BJ (cell line): ENCODE measurements at regions not wholly inside any gene's neighbourhood (a gene's known extent, or its start where the extent isn't known, plus 50 kb on each side); places are given as distances from the start of the nearest gene placed in this dataset.
"Not testable (repeated sequence)": the region's sequence is repeated elsewhere in the genome, so short reads cannot be mapped to it uniquely, and the experiment has no call there.

Source experiments
- CTCF ChIA-PET: fragments of 350-600 bp; formaldehyde crosslinking; extraction: SDS; loops from one replicate; lab custom pipeline; 2021; ENCODE audit warnings: antibody characterized with exemption, inconsistent platforms; lab: Yijun Ruan, JAX
- POLR2A ChIA-PET: fragments of 300-600 bp; sonication (Branson Sonifier 250); formaldehyde crosslinking; extraction: SDS; loops from one replicate; lab custom pipeline; 2021; ENCODE audit warnings: antibody characterized with exemption; lab: Charles Lee
- DNase-seq: peaks from one replicate; pipeline ENCODE4 v3.0.0-alpha.2; 2011; ENCODE audit warnings: low read depth
- H3K27me3 ChIP-seq: 2 replicates; pipeline ENCODE4 v1.6.0; 2011; ENCODE audit warnings: low read length; ENCODE audit not compliant: control insufficient read depth, insufficient read depth
- H3K36me3 ChIP-seq: 2 replicates; pipeline ENCODE4 v1.5.1; 2011; ENCODE audit warnings: low read length; ENCODE audit not compliant: control insufficient read depth, insufficient read depth
- H3K4me3 ChIP-seq: 2 replicates; pipeline ENCODE4 v1.5.1; 2011; ENCODE audit warnings: low read depth, mild to moderate bottlenecking, control low read depth, low read length
- CTCF ChIP-seq: IDR thresholded peaks from 2 replicates; pipeline ENCODE4 v1.5.1; 2011; ENCODE audit warnings: low read depth, mild to moderate bottlenecking, control low read depth, inconsistent platforms, low read length, moderate library complexity; ENCODE audit not compliant: insufficient read depth

GRCh38 chr15:69869881-69870505 is 227.7 kb downstream of the TLE3 start:
- H3K27me3 ChIP-seq: no peaks in the 10 kb centered on the region; the same call in 1 of the 2 replicates
- no peak for TF ChIP-seq CTCF
- no peak overlapping the region for H3K4me3 ChIP-seq
- H3K36me3 ChIP-seq: no peaks in the 10 kb centered on the region
- DNase-seq: no peak
- POLR2A ChIA-PET: no interaction called here
- CTCF ChIA-PET: no interaction called here

DNA sequence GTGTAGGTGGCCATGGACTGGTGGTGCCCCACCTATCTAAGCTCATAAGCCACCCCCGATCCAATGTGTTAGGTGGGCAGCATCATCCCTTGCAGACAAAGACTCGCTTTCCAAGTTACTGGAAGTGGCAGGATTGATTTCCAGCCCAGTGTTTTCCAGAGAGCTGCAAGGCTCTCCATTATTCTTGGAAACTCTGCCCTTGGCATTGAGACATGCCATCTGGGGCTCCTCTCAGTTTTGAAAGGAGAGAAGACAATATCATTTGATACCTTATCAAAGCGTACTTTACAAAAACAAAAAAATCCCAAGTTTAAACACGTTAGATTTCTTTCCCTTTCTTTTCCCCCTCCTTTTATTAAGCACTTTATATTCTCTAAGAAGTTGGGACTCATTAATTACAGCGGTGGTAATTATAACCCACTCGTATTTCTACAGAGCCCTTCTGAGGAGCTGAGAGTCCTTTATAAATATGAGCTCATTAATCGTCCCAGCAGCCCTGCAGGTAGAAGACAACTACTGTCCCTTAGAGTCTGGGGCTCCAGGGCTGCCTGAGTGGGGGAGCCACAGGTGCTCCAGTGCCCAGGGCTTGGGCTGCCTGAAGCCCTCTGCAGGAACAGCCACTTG is 226.1 kb downstream of the TLE3 start:
- H3K27me3 ChIP-seq: no peaks in the 10 kb centered on the region; the same call in 1 of the 2 replicates
- CTCF ChIA-PET: no interaction called here
- no peak for TF ChIP-seq CTCF
- no peak overlapping the region for H3K4me3 ChIP-seq
- no peak for DNase-seq
- POLR2A ChIA-PET: no interaction called here
- no peaks in the 10 kb centered on the region for H3K36me3 ChIP-seq

DNA sequence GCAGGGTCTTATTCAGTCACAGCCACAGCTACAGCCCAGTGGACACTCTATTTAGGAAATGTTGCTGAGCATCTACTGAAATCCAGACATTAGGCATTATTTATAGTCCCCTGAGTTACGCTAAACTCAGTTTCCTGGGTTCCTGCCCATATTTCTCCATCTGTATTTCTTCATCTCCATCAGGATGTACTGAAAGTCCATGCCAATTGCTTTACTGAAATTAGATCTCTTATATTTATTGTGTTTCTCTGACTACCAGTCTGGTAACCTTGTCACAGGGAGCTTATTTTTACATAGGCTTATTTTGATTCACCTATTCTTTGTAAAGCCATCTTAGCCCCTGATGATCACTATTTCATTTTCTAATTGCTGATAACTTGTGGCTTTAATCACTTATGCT is 223.9 kb downstream of the TLE3 start:
- Histone ChIP-seq H3K27me3 (no peaks in the 10 kb centered on the region; the same call in 1 of the 2 replicates), H3K4me3 (no peak overlapping the region), H3K36me3 (no peaks in the 10 kb centered on the region)
- no peak for TF ChIP-seq CTCF
- POLR2A ChIA-PET: no interaction called here
- DNase-seq: no peak
- CTCF ChIA-PET: no interaction called here

DNA sequence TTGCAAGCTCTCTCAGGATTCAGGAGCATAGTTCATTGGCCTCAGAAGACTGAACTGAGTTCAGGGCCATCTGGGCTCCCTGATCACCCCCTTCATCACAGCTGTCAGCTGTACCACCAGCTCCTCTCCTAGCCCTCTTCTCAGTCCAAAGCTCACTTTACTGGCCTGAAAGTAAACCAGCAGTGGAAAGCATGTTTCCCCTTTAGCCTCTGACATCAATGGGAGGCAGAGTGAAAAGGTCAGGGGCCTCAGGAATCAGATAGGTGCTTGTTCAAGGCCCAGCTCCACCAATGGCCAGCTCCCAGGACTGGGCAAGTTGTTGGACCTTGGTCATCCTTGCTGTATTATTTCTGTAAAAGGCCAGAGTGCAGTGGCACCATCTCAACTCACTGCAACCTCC is 223.4 kb downstream of the TLE3 start:
- no peaks in the 10 kb centered on the region for H3K36me3 ChIP-seq
- no peak for DNase-seq
- ChIA-PET CTCF (no interaction called here), POLR2A (no interaction called here)
- H3K4me3 ChIP-seq: no peak overlapping the region
- no peak for TF ChIP-seq CTCF
- H3K27me3 ChIP-seq: no peaks in the 10 kb centered on the region; the same call in 1 of the 2 replicates

DNA sequence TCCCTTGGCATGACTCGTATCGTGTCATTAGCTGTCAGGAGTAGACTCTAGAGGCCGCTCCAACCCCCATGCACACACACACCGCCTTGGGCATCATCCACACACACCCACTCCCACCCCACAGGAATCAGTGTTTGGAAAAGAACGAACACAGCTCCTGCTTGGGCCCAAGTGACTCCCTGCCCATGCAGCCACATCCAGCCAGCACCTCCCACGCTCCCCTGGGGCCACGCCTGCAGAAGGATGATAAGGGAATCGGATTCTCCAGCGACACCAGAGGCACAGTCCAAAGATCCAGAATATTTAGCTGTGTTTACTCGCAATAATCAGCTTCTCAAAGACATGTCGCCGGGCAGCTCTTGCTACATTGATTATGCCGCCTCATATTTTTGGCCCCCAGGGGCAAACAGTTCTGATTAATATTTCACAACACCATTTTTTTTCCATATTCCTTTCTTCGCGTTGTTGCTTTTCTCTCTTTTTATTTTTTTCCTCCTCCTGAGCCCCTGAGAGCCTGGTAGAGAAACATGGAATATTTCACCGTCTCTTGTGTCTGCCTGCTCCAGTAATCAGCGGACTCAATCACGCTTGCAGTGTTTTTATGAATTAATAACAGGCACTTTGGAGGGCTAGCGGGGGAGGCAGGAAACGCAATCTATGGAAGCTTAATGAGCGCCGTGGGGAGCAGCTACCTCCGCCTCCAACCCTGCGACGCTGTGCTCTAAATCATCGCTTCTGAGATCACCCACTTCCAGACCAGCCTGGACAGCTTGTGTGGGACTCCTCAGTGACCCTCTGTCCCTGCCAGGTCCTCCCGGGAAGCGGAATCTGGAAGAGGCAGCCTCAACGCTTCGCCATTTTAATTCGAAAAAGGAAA is 221.4 kb downstream of the TLE3 start:
- no peak for TF ChIP-seq CTCF
- Histone ChIP-seq H3K27me3 (peaks cover 2% of the 10 kb centered on the region), H3K36me3 (no peaks in the 10 kb centered on the region), H3K4me3 (no peak overlapping the region)
- ChIA-PET CTCF (no interaction called here), POLR2A (no interaction called here)
- DNase-seq: no peak

DNA sequence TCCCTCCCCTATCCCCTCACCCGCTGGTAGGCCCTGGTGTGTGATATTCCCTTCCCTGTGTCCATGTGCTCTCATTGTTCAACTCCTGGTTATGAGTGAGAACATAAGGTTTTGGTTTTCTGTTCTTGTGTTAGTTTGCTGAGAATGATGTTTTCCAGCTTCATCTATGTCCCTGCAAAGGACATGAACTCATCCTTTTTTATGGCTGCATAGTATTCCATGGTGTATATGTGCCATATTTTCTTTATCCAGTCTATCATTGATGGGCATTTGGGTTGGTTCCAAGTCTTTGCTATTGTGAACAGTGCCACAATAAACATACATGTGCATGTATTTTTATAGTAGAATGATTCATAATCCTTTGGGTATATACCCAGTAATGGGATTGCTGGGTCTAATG is 217.8 kb downstream of the TLE3 start:
- H3K36me3 ChIP-seq, POLR2A ChIA-PET, DNase-seq, CTCF ChIA-PET, H3K4me3 ChIP-seq, H3K27me3 ChIP-seq: not testable (repeated sequence)
